Adrenal gland (tissue), 9 donors: ENCODE measurements at regions not wholly inside any gene's neighbourhood (a gene's known extent, or its start where the extent isn't known, plus 50 kb on each side); places are given as distances from the start of the nearest gene placed in this dataset.

Experiments used
- DNase-seq, 7 donors: peaks; one replicate each; pipeline ENCODE4 v3.0.0-alpha.2; 2019 to 2020
- H3K27ac ChIP-seq, 5 donors: fragments of 200-600 bp; sonication (generic) in 4 of 5; 1 replicate in 3 of 5; 2 replicates in 2 of 5; pipeline versions ENCODE4 v1.5.1 to v1.8.0; 2016 to 2020; ENCODE audit warnings: mild to moderate bottlenecking in 1 of 5
- H3K27me3 ChIP-seq: fragments of 200-600 bp; 2 replicates; pipeline ENCODE4 v1.8.0; 2021
- H3K36me3 ChIP-seq, 2 donors: fragments of 200-600 bp; replicated peaks in 1 of 2; 1 replicate in 1 of 2; 2 replicates in 1 of 2; pipeline versions ENCODE4 v1.5.1 to v1.8.0; 2018 to 2022
- H3K4me1 ChIP-seq, 2 donors: fragments of 200-600 bp; replicated peaks in 1 of 2; 1 replicate in 1 of 2; 2 replicates in 1 of 2; pipeline versions ENCODE4 v1.5.1 to v1.8.0; 2018 to 2021
- H3K4me3 ChIP-seq, 4 donors: fragments of 200-600 bp; sonication (generic) in 3 of 4; one replicate each; pipeline ENCODE4 v1.5.1; 2016 to 2018
- H3K9me3 ChIP-seq, 3 donors: fragments of 200-600 bp; sonication (generic) in 1 of 3; replicated peaks in 1 of 3; 1 replicate in 2 of 3; 2 replicates in 1 of 3; pipeline versions ENCODE4 v1.5.1 to v1.8.0; 2016 to 2021
- CTCF ChIP-seq, 6 experiments: fragments of 450-650 bp in 4 of 6; fragments of 200-600 bp in 2 of 6; sonication (generic) in 1 of 6; IDR thresholded peaks; 1 replicate in 5 of 6; 2 replicates in 1 of 6; pipeline versions ENCODE4 v1.5.1 to v1.8.0; 2016 to 2021; ENCODE audit warnings: antibody characterized with exemption in 6 of 6, mild to moderate bottlenecking in 2 of 6, moderate library complexity in 1 of 6
- POLR2A ChIP-seq, 2 donors: fragments of 450-650 bp; IDR thresholded peaks; one replicate each; pipeline ENCODE4 v1.6.1; 2017; ENCODE audit warnings: antibody characterized with exemption in 2 of 2, mild to moderate bottlenecking in 2 of 2, moderate library complexity in 1 of 2
- WGBS, 4 donors: extraction: QIAGEN DNeasy Blood & Tissue Kit in 2 of 4; methylation state at CpG; one replicate each; pipeline versions ENCODE4 v1.1.5 to v1.1.7; 2013 to 2017; 5-methylcytosine and 5-hydroxymethylcytosine counted together
- intact Hi-C, 2 donors: fragments of 100-400 bp; cut with DNase I; formaldehyde crosslinking; loops; one replicate each; pipeline versions ENCODE4 v1.14.1 to v1.15.0; 2022 to 2023
- donor health status: healthy with polysubstance abuse.
- donor health status: Bipolar disorder and iron deficiency.
- donor health status: DM: yes; HTN: yes; CAD: no.
- donor health status: DM: no; HTN: no; CAD: no.
- donor health status: DM: no; HTN: no; CAD: no.

DNA sequence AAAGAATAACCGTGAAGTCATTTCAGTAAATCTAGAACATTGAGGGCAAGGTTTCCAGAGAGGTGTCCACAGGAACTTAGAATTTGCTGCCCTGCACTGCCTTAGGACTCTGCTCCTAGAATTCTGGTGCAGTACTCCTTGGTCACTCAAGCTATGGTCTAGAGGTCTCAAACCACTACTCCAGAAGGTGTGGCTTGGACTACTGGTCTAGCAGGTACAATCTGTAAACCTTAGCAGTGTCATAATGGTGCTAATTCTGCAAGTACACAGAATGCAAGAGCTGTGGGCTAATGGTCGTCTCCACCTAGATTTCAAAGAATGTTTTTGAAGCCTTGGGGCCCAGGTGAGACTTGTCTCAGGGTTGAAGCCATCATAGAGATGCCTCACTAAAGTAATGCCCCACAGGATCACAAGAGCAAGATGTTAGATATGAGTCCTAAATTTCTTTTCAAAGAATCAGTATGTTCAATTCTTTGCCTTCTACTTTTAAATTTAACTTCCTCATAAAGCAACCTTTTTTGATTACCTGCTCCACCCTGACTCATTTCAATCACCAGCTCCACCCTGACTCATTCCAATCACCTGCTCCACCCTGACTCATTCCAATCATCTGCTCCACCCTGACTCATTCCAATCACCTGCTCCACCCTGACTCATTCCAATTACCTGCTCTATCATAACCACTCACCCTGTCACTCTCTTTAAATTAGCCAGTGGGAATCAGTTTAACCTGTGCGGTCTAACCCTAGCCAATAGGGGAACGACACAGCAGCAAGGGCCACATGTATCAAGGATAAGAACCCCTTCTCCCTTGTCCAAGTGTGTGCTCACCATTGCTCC is 1111.8 kb upstream of the ACO1 start:
- DNase-seq: no peak
- no peaks in the 10 kb centered on the region for H3K9me3 ChIP-seq
- H3K4me1 ChIP-seq: no peaks in the 10 kb centered on the region
- no peak overlapping the region for H3K27ac ChIP-seq
- intact Hi-C loops: no loop called here
- no peak overlapping the region for H3K4me3 ChIP-seq
- no peaks in the 10 kb centered on the region for H3K27me3 ChIP-seq
- no peaks in the 10 kb centered on the region for H3K36me3 ChIP-seq
- no peak for TF ChIP-seq POLR2A (IDR thresholded peaks at IDR 0.05)
- TF ChIP-seq CTCF (IDR thresholded peaks at IDR 0.05): no peak
- 65 to 94% (median 70%) methylated on average over 4 of the region's 4 CpGs for WGBS, 4 donors

GRCh38 chr9:31275419-31275818 is 1109.0 kb upstream of the ACO1 start:
- H3K36me3 ChIP-seq: no peaks in the 10 kb centered on the region
- H3K9me3 ChIP-seq: no peaks in the 10 kb centered on the region
- 35 to 68% (median 46%) methylated on average over 1 of the region's 1 CpG for WGBS, 4 donors
- TF ChIP-seq CTCF (IDR thresholded peaks at IDR 0.05): no peak
- no peak for TF ChIP-seq POLR2A (IDR thresholded peaks at IDR 0.05)
- intact Hi-C loops: no loop called here
- H3K4me3 ChIP-seq: no peak overlapping the region
- H3K27me3 ChIP-seq: no peaks in the 10 kb centered on the region
- no peak overlapping the region for H3K27ac ChIP-seq
- H3K4me1 ChIP-seq: no peaks in the 10 kb centered on the region
- no peak for DNase-seq

GRCh38 chr9:31290731-31291130 is 1093.7 kb upstream of the ACO1 start:
- Histone ChIP-seq H3K27me3 (no peaks in the 10 kb centered on the region), H3K27ac (no peak overlapping the region), H3K36me3 (no peaks in the 10 kb centered on the region), H3K9me3 (no peaks in the 10 kb centered on the region), H3K4me1 (no peaks in the 10 kb centered on the region), H3K4me3 (no peak overlapping the region)
- no peak for DNase-seq
- 68 to 92% (median 87%) methylated on average over 2 to 3 of the region's 3 CpGs for WGBS, 4 donors
- intact Hi-C loops: no loop called here
- TF ChIP-seq CTCF (IDR thresholded peaks at IDR 0.05) (no peak), POLR2A (IDR thresholded peaks at IDR 0.05) (no peak)

DNA sequence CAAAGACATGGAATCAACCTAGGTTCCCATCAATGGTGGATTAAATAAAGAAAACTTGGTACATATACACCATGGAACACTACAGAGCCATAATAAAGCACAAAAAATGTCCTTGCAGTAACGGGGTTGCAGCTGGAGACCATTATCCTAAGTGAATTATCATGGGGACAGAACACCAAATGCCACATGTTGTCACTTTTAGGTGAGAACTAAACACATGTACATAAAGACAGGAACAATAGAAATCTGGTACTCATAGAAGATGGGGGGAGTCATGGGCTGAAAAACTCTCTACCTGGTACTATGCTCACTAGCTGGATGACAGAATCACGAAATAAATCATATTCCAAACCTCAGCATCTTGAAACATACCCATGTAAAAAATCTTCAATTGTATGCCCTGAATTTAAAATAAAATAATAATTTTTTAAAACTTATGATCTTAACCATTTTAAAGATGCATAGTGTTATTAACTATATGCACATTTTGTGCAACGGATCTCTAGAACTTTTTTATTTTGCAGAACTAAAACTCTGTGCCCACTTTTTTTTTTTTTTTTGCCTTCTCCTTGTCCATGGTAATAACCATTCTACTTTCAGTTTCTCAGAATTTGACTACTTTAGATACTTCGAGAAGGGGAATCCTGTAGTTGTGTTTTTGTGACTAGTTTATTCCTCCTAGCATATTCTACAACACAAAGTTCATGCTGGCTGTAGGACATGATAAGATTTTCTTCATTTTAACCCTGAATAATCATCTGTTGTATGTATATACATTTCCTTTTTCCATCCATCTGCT is 1081.6 kb upstream of the ACO1 start:
- TF ChIP-seq POLR2A (IDR thresholded peaks at IDR 0.05): no peak
- no peak for TF ChIP-seq CTCF (IDR thresholded peaks at IDR 0.05)
- WGBS, 4 donors: 58 to 69% (median 59%) methylated on average over 4 of the region's 4 CpGs
- H3K27ac ChIP-seq: no peak overlapping the region
- H3K4me3 ChIP-seq: no peak overlapping the region
- H3K27me3 ChIP-seq: no peaks in the 10 kb centered on the region
- peaks cover 0 to 6% of the 10 kb centered on the region in 2 donors for H3K4me1 ChIP-seq
- DNase-seq: no peak
- H3K36me3 ChIP-seq: no peaks in the 10 kb centered on the region
- H3K9me3 ChIP-seq: no peaks in the 10 kb centered on the region
- intact Hi-C loops: no loop called here
